ENCODE measurements at regions not wholly inside any gene's neighbourhood (a gene's known extent, or its start where the extent isn't known, plus 50 kb on each side); places are given as distances from the start of the nearest gene placed in this dataset.

DNA sequence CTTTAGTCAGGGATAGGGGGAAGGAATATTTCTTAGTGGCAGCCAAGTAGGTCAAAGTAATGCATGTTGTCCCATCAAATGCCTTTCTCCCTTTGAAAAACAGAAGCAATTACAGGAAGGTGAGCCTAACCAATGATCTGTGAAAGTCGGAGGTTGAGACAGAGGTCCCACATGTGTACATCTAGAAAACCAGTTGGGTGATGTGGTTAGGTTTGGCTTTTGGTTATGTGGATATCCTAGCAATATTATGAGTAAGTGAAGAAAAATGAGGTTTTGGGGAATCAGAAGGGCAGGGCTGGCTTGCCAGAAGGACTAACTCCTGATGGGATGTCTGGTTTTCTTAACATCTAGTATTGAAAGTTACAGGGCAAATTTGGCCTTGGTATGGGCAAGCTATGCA is 63.4 kb upstream of the PALM2AKAP2 start:
- Histone ChIP-seq H3K9ac (ENCODE audit: low read depth in 1 of 2, low read length in 2 of 2) (no peak overlapping the region), H3K9me3 (ENCODE audit: control insufficient read depth in 4 of 4, low read length in 3 of 4) (no peaks in the 10 kb centered on the region), H3K4me1 (ENCODE audit: control insufficient read depth in 4 of 4, insufficient read depth in 4 of 4, low read length in 3 of 4) (no peaks in the 10 kb centered on the region), H3K36me3 (ENCODE audit: control insufficient read depth in 4 of 4, insufficient read depth in 3 of 4, low read depth in 1 of 4, low read length in 3 of 4) (no peaks in the 10 kb centered on the region), H3K27ac (ENCODE audit: low read depth in 1 of 2, low read length in 2 of 2) (no peak overlapping the region), H3K4me3 (ENCODE audit: low read depth in 1 of 3, low read length in 3 of 3) (no peak overlapping the region), H3K27me3 (ENCODE audit: control insufficient read depth in 4 of 4, insufficient read depth in 4 of 4, low read length in 3 of 4) (no peaks in the 10 kb centered on the region)
- TF ChIP-seq RXRA (IDR thresholded peaks at IDR 0.05), result no peak
- no peak for TF ChIP-seq YY1 (IDR thresholded peaks at IDR 0.05)
- TF ChIP-seq SP1 (IDR thresholded peaks at IDR 0.05), result no peak
- no peak for TF ChIP-seq EGR1 (IDR thresholded peaks at IDR 0.05; ENCODE audit: low read depth in 2 of 2)
- no peak for TF ChIP-seq GABPA (IDR thresholded peaks at IDR 0.05 in 1 of 2, conservative IDR thresholded peaks at IDR 0.05 in 1 of 2)
- TF ChIP-seq NR2F2 (IDR thresholded peaks at IDR 0.05), result no peak
- no peak for TF ChIP-seq HNF4A (conservative IDR thresholded peaks at IDR 0.05)
- TF ChIP-seq, protein P1, sequence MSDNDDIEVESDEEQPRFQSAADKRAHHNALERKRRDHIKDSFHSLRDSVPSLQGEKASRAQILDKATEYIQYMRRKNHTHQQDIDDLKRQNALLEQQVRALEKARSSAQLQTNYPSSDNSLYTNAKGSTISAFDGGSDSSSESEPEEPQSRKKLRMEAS (IDR thresholded peaks at IDR 0.05), result no peak
- TF ChIP-seq, protein P2, sequence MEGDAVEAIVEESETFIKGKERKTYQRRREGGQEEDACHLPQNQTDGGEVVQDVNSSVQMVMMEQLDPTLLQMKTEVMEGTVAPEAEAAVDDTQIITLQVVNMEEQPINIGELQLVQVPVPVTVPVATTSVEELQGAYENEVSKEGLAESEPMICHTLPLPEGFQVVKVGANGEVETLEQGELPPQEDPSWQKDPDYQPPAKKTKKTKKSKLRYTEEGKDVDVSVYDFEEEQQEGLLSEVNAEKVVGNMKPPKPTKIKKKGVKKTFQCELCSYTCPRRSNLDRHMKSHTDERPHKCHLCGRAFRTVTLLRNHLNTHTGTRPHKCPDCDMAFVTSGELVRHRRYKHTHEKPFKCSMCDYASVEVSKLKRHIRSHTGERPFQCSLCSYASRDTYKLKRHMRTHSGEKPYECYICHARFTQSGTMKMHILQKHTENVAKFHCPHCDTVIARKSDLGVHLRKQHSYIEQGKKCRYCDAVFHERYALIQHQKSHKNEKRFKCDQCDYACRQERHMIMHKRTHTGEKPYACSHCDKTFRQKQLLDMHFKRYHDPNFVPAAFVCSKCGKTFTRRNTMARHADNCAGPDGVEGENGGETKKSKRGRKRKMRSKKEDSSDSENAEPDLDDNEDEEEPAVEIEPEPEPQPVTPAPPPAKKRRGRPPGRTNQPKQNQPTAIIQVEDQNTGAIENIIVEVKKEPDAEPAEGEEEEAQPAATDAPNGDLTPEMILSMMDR (IDR thresholded peaks at IDR 0.05; ENCODE audit: low read depth, low read length, missing input control), result no peak
- TF ChIP-seq TAF1 (conservative IDR thresholded peaks at IDR 0.05), result no peak
- TF ChIP-seq, protein P3, sequence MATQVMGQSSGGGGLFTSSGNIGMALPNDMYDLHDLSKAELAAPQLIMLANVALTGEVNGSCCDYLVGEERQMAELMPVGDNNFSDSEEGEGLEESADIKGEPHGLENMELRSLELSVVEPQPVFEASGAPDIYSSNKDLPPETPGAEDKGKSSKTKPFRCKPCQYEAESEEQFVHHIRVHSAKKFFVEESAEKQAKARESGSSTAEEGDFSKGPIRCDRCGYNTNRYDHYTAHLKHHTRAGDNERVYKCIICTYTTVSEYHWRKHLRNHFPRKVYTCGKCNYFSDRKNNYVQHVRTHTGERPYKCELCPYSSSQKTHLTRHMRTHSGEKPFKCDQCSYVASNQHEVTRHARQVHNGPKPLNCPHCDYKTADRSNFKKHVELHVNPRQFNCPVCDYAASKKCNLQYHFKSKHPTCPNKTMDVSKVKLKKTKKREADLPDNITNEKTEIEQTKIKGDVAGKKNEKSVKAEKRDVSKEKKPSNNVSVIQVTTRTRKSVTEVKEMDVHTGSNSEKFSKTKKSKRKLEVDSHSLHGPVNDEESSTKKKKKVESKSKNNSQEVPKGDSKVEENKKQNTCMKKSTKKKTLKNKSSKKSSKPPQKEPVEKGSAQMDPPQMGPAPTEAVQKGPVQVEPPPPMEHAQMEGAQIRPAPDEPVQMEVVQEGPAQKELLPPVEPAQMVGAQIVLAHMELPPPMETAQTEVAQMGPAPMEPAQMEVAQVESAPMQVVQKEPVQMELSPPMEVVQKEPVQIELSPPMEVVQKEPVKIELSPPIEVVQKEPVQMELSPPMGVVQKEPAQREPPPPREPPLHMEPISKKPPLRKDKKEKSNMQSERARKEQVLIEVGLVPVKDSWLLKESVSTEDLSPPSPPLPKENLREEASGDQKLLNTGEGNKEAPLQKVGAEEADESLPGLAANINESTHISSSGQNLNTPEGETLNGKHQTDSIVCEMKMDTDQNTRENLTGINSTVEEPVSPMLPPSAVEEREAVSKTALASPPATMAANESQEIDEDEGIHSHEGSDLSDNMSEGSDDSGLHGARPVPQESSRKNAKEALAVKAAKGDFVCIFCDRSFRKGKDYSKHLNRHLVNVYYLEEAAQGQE (IDR thresholded peaks at IDR 0.05), result no peak
- no peak for DNase-seq (ENCODE audit: low spot score)
- 90% methylated on average over 1 of the region's 1 CpG for WGBS

DNA sequence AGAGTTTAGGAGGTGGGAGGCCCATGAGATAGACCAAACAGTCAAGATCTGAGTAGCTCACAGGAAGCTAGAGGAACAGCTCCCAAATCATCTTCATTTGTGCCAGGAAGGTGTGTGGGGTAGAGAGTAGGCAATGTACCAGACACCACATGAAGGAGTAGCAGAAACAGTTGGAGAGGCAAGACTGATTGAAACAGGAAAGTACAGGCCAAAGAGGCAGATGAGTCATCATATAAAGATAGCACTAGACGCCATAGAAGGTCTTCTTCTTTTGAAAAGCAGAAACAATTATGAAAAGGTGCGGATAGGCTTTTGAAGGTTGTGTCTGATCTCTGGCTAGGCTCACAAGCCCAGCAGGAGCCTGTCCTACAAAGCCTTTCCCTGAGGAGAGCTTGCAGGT is 62.7 kb upstream of the PALM2AKAP2 start:
- no peaks in the 10 kb centered on the region for H3K36me3 ChIP-seq (ENCODE audit: control insufficient read depth in 4 of 4, insufficient read depth in 3 of 4, low read depth in 1 of 4, low read length in 3 of 4)
- no peak overlapping the region for H3K4me3 ChIP-seq (ENCODE audit: low read depth in 1 of 3, low read length in 3 of 3)
- no peak overlapping the region for H3K9ac ChIP-seq (ENCODE audit: low read depth in 1 of 2, low read length in 2 of 2)
- H3K9me3 ChIP-seq (ENCODE audit: control insufficient read depth in 4 of 4, low read length in 3 of 4), result no peaks in the 10 kb centered on the region
- H3K4me1 ChIP-seq (ENCODE audit: control insufficient read depth in 4 of 4, insufficient read depth in 4 of 4, low read length in 3 of 4), result no peaks in the 10 kb centered on the region
- 78% methylated on average over 2 of the region's 2 CpGs for WGBS
- DNase-seq (ENCODE audit: low spot score), result no peak
- no peaks in the 10 kb centered on the region for H3K27me3 ChIP-seq (ENCODE audit: control insufficient read depth in 4 of 4, insufficient read depth in 4 of 4, low read length in 3 of 4)
- H3K27ac ChIP-seq (ENCODE audit: low read depth in 1 of 2, low read length in 2 of 2), result no peak overlapping the region
- TF ChIP-seq, protein P1 (IDR thresholded peaks at IDR 0.05), result no peak
- TF ChIP-seq, protein P3 (IDR thresholded peaks at IDR 0.05), result no peak
- TF ChIP-seq JUND (IDR thresholded peaks at IDR 0.05) (no peak), HNF4A (conservative IDR thresholded peaks at IDR 0.05) (no peak), FOXA1 (IDR thresholded peaks at IDR 0.05) (no peak), NR2F2 (IDR thresholded peaks at IDR 0.05) (no peak), YY1 (IDR thresholded peaks at IDR 0.05) (no peak), EGR1 (IDR thresholded peaks at IDR 0.05; ENCODE audit: low read depth in 2 of 2) (no peak), RXRA (IDR thresholded peaks at IDR 0.05) (no peak), GABPA (IDR thresholded peaks at IDR 0.05 in 1 of 2, conservative IDR thresholded peaks at IDR 0.05 in 1 of 2) (no peak), TAF1 (conservative IDR thresholded peaks at IDR 0.05) (no peak), HNF4G (IDR thresholded peaks at IDR 0.05) (no peak), SP1 (IDR thresholded peaks at IDR 0.05) (no peak), RAD21 (IDR thresholded peaks at IDR 0.05) (no peak)
- TF ChIP-seq, protein P2 (IDR thresholded peaks at IDR 0.05; ENCODE audit: low read depth, low read length, missing input control), result no peak
- TF ChIP-seq, protein P4, sequence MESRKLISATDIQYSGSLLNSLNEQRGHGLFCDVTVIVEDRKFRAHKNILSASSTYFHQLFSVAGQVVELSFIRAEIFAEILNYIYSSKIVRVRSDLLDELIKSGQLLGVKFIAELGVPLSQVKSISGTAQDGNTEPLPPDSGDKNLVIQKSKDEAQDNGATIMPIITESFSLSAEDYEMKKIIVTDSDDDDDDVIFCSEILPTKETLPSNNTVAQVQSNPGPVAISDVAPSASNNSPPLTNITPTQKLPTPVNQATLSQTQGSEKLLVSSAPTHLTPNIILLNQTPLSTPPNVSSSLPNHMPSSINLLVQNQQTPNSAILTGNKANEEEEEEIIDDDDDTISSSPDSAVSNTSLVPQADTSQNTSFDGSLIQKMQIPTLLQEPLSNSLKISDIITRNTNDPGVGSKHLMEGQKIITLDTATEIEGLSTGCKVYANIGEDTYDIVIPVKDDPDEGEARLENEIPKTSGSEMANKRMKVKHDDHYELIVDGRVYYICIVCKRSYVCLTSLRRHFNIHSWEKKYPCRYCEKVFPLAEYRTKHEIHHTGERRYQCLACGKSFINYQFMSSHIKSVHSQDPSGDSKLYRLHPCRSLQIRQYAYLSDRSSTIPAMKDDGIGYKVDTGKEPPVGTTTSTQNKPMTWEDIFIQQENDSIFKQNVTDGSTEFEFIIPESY (IDR thresholded peaks at IDR 0.05), result no peak
- TF ChIP-seq, protein P5, sequence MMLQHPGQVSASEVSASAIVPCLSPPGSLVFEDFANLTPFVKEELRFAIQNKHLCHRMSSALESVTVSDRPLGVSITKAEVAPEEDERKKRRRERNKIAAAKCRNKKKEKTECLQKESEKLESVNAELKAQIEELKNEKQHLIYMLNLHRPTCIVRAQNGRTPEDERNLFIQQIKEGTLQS (IDR thresholded peaks at IDR 0.05), result no peak

All from liver (tissue), 8 donors.